H1 (cell line): ENCODE measurements at regions not wholly inside any gene's neighbourhood (a gene's known extent, or its start where the extent isn't known, plus 50 kb on each side); places are given as distances from the start of the nearest gene placed in this dataset.

ENCODE experiments used
- CHD1 ChIP-seq: IDR thresholded peaks from 2 replicates; pipeline ENCODE4 v1.6.1; 2012; ENCODE audit warnings: low read depth, low read length, improper control_type of control experiment
- CTCF ChIP-seq, 3 experiments: IDR thresholded peaks; 1 replicate in 2 of 3; 2 replicates in 1 of 3; pipeline versions ENCODE4 v1.5.1 to v1.6.1; 2011; ENCODE audit warnings: low read length in 3 of 3, mild to moderate bottlenecking in 3 of 3, inconsistent platforms in 2 of 3, low read depth in 1 of 3, moderate library complexity in 1 of 3; ENCODE audit not compliant: insufficient read depth in 1 of 3; ENCODE audit errors: control extremely low read depth in 1 of 3
- E2F6 ChIP-seq: IDR thresholded peaks from 2 replicates; pipeline ENCODE4 v1.6.1; 2012; ENCODE audit warnings: inconsistent platforms
- EGR1 ChIP-seq: IDR thresholded peaks from 2 replicates; pipeline ENCODE4 v1.6.1; 2011; ENCODE audit warnings: low read depth, low read length, borderline replicate concordance
- HDAC6 ChIP-seq: IDR thresholded peaks from one replicate; pipeline ENCODE4 v1.7.1; 2012; ENCODE audit warnings: low read depth, mild to moderate bottlenecking, inconsistent platforms, low read length, moderate library complexity
- KDM4A ChIP-seq: IDR thresholded peaks from one replicate; pipeline ENCODE4 v1.7.1; 2012; ENCODE audit warnings: low read depth, mild to moderate bottlenecking, moderate library complexity, low read length, inconsistent platforms; ENCODE audit not compliant: severe bottlenecking
- PHF8 ChIP-seq: fragments of 200-600 bp; sonication (generic); conservative IDR thresholded peaks from 2 replicates; pipeline ENCODE4 v1.7.1; 2012; ENCODE audit warnings: low read depth, mild to moderate bottlenecking, inconsistent platforms, low read length, moderate library complexity
- POLR2AphosphoS5 ChIP-seq: IDR thresholded peaks from 2 replicates; pipeline ENCODE4 v1.6.1; 2011; ENCODE audit warnings: low read depth, low read length
- SP4 ChIP-seq: IDR thresholded peaks from 2 replicates; pipeline ENCODE4 v1.6.1; 2012; ENCODE audit warnings: low read length, inconsistent platforms
- TAF1 ChIP-seq: IDR thresholded peaks from 2 replicates; pipeline ENCODE4 v1.6.1; 2011; ENCODE audit warnings: mild to moderate bottlenecking, low read depth, low read length

GRCh38 chr2:83359336-83359735 is 1099.7 kb downstream of the SUCLG1 start:
- TF ChIP-seq POLR2AphosphoS5 (no peak), CHD1 (no peak), EGR1 (no peak), KDM4A (no peak), HDAC6 (no peak), CTCF (IDR thresholded peaks at IDR 0.05; ENCODE audit: control extremely low read depth in 1 of 3, insufficient read depth in 1 of 3, low read depth in 1 of 3, low read length in 3 of 3) (no peak), TAF1 (no peak), PHF8 (no peak), SP4 (no peak), E2F6 (no peak)
